ENCODE measurements at regions not wholly inside any gene's neighbourhood (a gene's known extent, or its start where the extent isn't known, plus 50 kb on each side); places are given as distances from the start of the nearest gene placed in this dataset.

GRCh38 chr21:41684381-41685245, 82.2 kb downstream of the RIPK4 start:
- TF ChIP-seq CTCF (conservative IDR thresholded peaks at IDR 0.05 in 1 of 2, IDR thresholded peaks at IDR 0.05 in 1 of 2; ENCODE audit: extremely low read depth in 1 of 2, insufficient read depth in 1 of 2, low read depth in 1 of 2, low read length in 2 of 2) (no peak), EZH2 (IDR thresholded peaks at IDR 0.05; ENCODE audit: borderline replicate concordance, low read length) (no peak)

Measured in mammary epithelial cell (primary cell).